H1 (cell line): ENCODE measurements at regions not wholly inside any gene's neighbourhood (a gene's known extent, or its start where the extent isn't known, plus 50 kb on each side); places are given as distances from the start of the nearest gene placed in this dataset.

Source experiments
- EP300 ChIP-seq, 2 experiments: IDR thresholded peaks; 1 replicate in 1 of 2; 2 replicates in 1 of 2; pipeline ENCODE4 v1.6.1; 2011 to 2012; ENCODE audit warnings: low read depth in 2 of 2, low read length in 2 of 2, mild to moderate bottlenecking in 2 of 2, borderline replicate concordance in 1 of 2, inconsistent platforms in 1 of 2, moderate library complexity in 1 of 2
- NANOG ChIP-seq: IDR thresholded peaks from 2 replicates; pipeline ENCODE4 v1.6.1; 2011; ENCODE audit warnings: low read length, low read depth, mild to moderate bottlenecking, inconsistent platforms; ENCODE audit not compliant: insufficient read depth, poor library complexity, severe bottlenecking
- POLR2A ChIP-seq, 2 experiments: IDR thresholded peaks; 1 replicate in 1 of 2; 2 replicates in 1 of 2; pipeline ENCODE4 v1.6.1; 2011; ENCODE audit warnings: low read depth in 2 of 2, low read length in 2 of 2, mild to moderate bottlenecking in 2 of 2; ENCODE audit errors: control extremely low read depth in 1 of 2
- YY1 ChIP-seq: IDR thresholded peaks from 2 replicates; pipeline ENCODE4 v1.6.1; 2011; ENCODE audit warnings: low read depth, mild to moderate bottlenecking, low read length

GRCh38 chr3:96183871-96184270, 630.5 kb upstream of the EPHA6 start:
- TF ChIP-seq NANOG: no peak
- no peak for TF ChIP-seq POLR2A (IDR thresholded peaks at IDR 0.05; ENCODE audit: control extremely low read depth in 1 of 2, low read depth in 2 of 2, low read length in 2 of 2)
- no peak for TF ChIP-seq EP300 (IDR thresholded peaks at IDR 0.05; ENCODE audit: borderline replicate concordance in 1 of 2, low read depth in 2 of 2, low read length in 2 of 2)
- TF ChIP-seq YY1: no peak
